ENCODE measurements at regions not wholly inside any gene's neighbourhood (a gene's known extent, or its start where the extent isn't known, plus 50 kb on each side); places are given as distances from the start of the nearest gene placed in this dataset.

GRCh38 chr2:238988752-238989151 lies 140.9 kb downstream of the TWIST2 start:
- no peaks in the 10 kb centered on the region for H3K4me1 ChIP-seq
- no peak overlapping the region for H3K4me3 ChIP-seq
- H3K9me3 ChIP-seq = no peaks in the 10 kb centered on the region
- no peak overlapping the region for H3K27ac ChIP-seq
- intact Hi-C loops (cut with DNase I) = no loop called here
- DNase-seq = no peak
- ATAC-seq = no peak
- no peaks in the 10 kb centered on the region for H3K36me3 ChIP-seq
- TF ChIP-seq, protein P1, sequence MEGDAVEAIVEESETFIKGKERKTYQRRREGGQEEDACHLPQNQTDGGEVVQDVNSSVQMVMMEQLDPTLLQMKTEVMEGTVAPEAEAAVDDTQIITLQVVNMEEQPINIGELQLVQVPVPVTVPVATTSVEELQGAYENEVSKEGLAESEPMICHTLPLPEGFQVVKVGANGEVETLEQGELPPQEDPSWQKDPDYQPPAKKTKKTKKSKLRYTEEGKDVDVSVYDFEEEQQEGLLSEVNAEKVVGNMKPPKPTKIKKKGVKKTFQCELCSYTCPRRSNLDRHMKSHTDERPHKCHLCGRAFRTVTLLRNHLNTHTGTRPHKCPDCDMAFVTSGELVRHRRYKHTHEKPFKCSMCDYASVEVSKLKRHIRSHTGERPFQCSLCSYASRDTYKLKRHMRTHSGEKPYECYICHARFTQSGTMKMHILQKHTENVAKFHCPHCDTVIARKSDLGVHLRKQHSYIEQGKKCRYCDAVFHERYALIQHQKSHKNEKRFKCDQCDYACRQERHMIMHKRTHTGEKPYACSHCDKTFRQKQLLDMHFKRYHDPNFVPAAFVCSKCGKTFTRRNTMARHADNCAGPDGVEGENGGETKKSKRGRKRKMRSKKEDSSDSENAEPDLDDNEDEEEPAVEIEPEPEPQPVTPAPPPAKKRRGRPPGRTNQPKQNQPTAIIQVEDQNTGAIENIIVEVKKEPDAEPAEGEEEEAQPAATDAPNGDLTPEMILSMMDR (IDR thresholded peaks at IDR 0.05) = no peak
- peaks cover 0 to 35% of the 10 kb centered on the region in 2 donors for H3K27me3 ChIP-seq

GRCh38 chr2:238989484-238989883 lies 141.6 kb downstream of the TWIST2 start:
- Histone ChIP-seq H3K4me3 (no peak overlapping the region), H3K27me3 (peaks cover 0 to 30% of the 10 kb centered on the region in 2 donors), H3K4me1 (no peaks in the 10 kb centered on the region), H3K9me3 (peaks cover 0 to 4% of the 10 kb centered on the region in 2 donors), H3K27ac (no peak overlapping the region), H3K36me3 (no peaks in the 10 kb centered on the region)
- intact Hi-C loops (cut with DNase I) = no loop called here
- no peak for DNase-seq
- ATAC-seq = no peak
- TF ChIP-seq, protein P1 (IDR thresholded peaks at IDR 0.05) = no peak

DNA sequence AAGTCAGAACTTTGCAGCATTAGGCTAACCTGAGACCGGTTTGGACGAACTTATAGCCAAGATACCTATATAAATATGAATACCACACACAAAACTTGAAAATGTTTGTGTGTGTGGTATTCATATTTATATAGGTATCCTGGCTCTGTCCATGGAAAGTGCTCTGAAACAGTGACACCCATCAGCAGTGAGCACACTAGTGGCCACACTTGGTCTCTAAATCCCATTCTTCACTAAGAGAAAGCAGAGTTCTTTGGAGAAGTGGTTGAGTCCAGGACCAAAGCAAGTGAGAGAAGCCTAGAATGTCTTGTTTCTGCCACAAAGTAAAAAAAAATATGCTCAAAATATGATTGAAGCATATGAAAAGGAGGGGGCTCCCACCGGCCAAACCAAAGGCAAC lies 146.5 kb downstream of the TWIST2 start:
- intact Hi-C loops (cut with DNase I) = no loop called here
- DNase-seq (no peak), ATAC-seq (no peak)
- H3K27ac ChIP-seq = no peak overlapping the region
- peaks cover 0 to 20% of the 10 kb centered on the region in 2 donors for H3K27me3 ChIP-seq
- no peak overlapping the region for H3K4me3 ChIP-seq
- peaks cover 0 to 13% of the 10 kb centered on the region in 2 donors for H3K9me3 ChIP-seq
- TF ChIP-seq, protein P1 (IDR thresholded peaks at IDR 0.05) = no peak
- H3K36me3 ChIP-seq = no peaks in the 10 kb centered on the region
- H3K4me1 ChIP-seq = no peaks in the 10 kb centered on the region

- no peak overlapping the region for H3K4me3 ChIP-seq
- H3K4me1 ChIP-seq = no peaks in the 10 kb centered on the region
- no peak for DNase-seq
- intact Hi-C loops (cut with DNase I) = no loop called here
- peaks cover 0 to 20% of the 10 kb centered on the region in 2 donors for H3K27me3 ChIP-seq
- ATAC-seq = no peak
- no peaks in the 10 kb centered on the region for H3K36me3 ChIP-seq
- no peak overlapping the region for H3K27ac ChIP-seq
- H3K9me3 ChIP-seq = peaks cover 0 to 13% of the 10 kb centered on the region in 2 donors
- TF ChIP-seq, protein P1 (IDR thresholded peaks at IDR 0.05) = no peak
These were observed 147.0 kb downstream of the TWIST2 start for GRCh38 chr2:238994876-238995275.

- Histone ChIP-seq H3K4me1 (no peaks in the 10 kb centered on the region), H3K27me3 (peaks cover 0 to 20% of the 10 kb centered on the region in 2 donors), H3K27ac (no peak overlapping the region), H3K36me3 (no peaks in the 10 kb centered on the region), H3K9me3 (peaks cover 0 to 13% of the 10 kb centered on the region in 2 donors), H3K4me3 (no peak overlapping the region)
- DNase-seq = no peak
- TF ChIP-seq, protein P1 (IDR thresholded peaks at IDR 0.05) = no peak
- intact Hi-C loops (cut with DNase I) = no loop called here
- ATAC-seq = no peak
These were observed 147.7 kb downstream of the TWIST2 start for GRCh38 chr2:238995634-238996033.

Measured in left lung (tissue), 4 donors.